OCI-LY1 (cell line): ENCODE measurements at regions not wholly inside any gene's neighbourhood (a gene's known extent, or its start where the extent isn't known, plus 50 kb on each side); places are given as distances from the start of the nearest gene placed in this dataset.

Experiments used
- H2AFZ ChIP-seq: fragments of 200-600 bp; sonication (generic), shearing (Covaris generic); 2 replicates; pipeline ENCODE4 v1.6.0; 2014; ENCODE audit warnings: antibody characterized with exemption, mild to moderate bottlenecking, low read length
- H3F3A ChIP-seq: fragments of 200-600 bp; sonication (generic), shearing (Covaris generic); 2 replicates; pipeline ENCODE4 v1.6.0; 2014; ENCODE audit warnings: mild to moderate bottlenecking, antibody characterized with exemption, low read length, moderate library complexity; ENCODE audit not compliant: insufficient read depth
- H3K27ac ChIP-seq: fragments of 200-600 bp; sonication (generic); 2 replicates; pipeline ENCODE4 v1.5.1; 2014; ENCODE audit warnings: low read length, mixed run types, mild to moderate bottlenecking, low read depth; ENCODE audit not compliant: poor library complexity, severe bottlenecking
- H3K27me3 ChIP-seq: fragments of 200-600 bp; sonication (generic); 2 replicates; pipeline ENCODE4 v1.6.0; 2014; ENCODE audit warnings: antibody characterized with exemption, mild to moderate bottlenecking, low read length, moderate library complexity; ENCODE audit not compliant: insufficient read depth
- H3K36me3 ChIP-seq: fragments of 200-600 bp; sonication (generic); 2 replicates; pipeline ENCODE4 v1.6.1; 2014; ENCODE audit warnings: mild to moderate bottlenecking, antibody characterized with exemption, low read length, moderate library complexity, mixed read lengths; ENCODE audit not compliant: insufficient read depth
- H3K4me1 ChIP-seq: fragments of 200-600 bp; sonication (generic); 2 replicates; pipeline ENCODE4 v1.5.1; 2014; ENCODE audit warnings: mild to moderate bottlenecking, low read length, moderate library complexity; ENCODE audit not compliant: insufficient read depth, severe bottlenecking
- H3K4me2 ChIP-seq: fragments of 200-600 bp; sonication (generic), shearing (Covaris generic); 2 replicates; pipeline ENCODE4 v1.6.1; 2014; ENCODE audit warnings: low read length
- H3K4me3 ChIP-seq: fragments of 200-600 bp; sonication (generic); 2 replicates; pipeline ENCODE4 v1.5.1; 2014; ENCODE audit warnings: low read length, low read depth, mild to moderate bottlenecking, mixed read lengths; ENCODE audit not compliant: poor library complexity, severe bottlenecking
- H3K79me2 ChIP-seq: fragments of 200-600 bp; shearing (Covaris generic); 2 replicates; pipeline ENCODE4 v1.6.1; 2016; ENCODE audit warnings: mixed run types, low read length, mixed read lengths; ENCODE audit not compliant: insufficient read depth
- H3K9ac ChIP-seq: fragments of 200-600 bp; sonication (generic), shearing (Covaris generic); 2 replicates; pipeline ENCODE4 v1.6.1; 2014; ENCODE audit warnings: mild to moderate bottlenecking, low read length, mixed read lengths
- H3K9me2 ChIP-seq: fragments of 200-600 bp; sonication (generic), shearing (Covaris generic); 2 replicates; pipeline ENCODE4 v1.6.1; 2014; ENCODE audit warnings: low read depth, mild to moderate bottlenecking, low read length, mixed read lengths
- H3K9me3 ChIP-seq: fragments of 200-600 bp; shearing (Covaris generic); 2 replicates; pipeline ENCODE4 v1.6.1; 2014; ENCODE audit warnings: low read length, mixed read lengths
- H4K20me1 ChIP-seq: fragments of 200-600 bp; sonication (generic), shearing (Covaris generic); 2 replicates; pipeline ENCODE4 v1.6.0; 2016; ENCODE audit warnings: mild to moderate bottlenecking, low read length; ENCODE audit not compliant: insufficient read depth
- CTCF ChIP-seq: fragments of 200-600 bp; sonication (generic), shearing (Covaris generic); IDR thresholded peaks from 2 replicates; pipeline ENCODE4 v1.5.1; 2017; ENCODE audit warnings: mild to moderate bottlenecking, antibody characterized with exemption, low read length, moderate library complexity, mixed read lengths
- EZH2 ChIP-seq: fragments of 200-600 bp; sonication (generic), shearing (Covaris generic); IDR thresholded peaks from 2 replicates; pipeline ENCODE4 v1.8.0; 2017; ENCODE audit warnings: borderline replicate concordance, mixed run types, mild to moderate bottlenecking, antibody characterized with exemption, low read length, moderate library complexity, mixed read lengths

- Histone ChIP-seq H3K36me3 (no peaks in the 10 kb centered on the region), H3K27ac (no peak overlapping the region), H3K9ac (no peak overlapping the region), H3K9me3 (no peaks in the 10 kb centered on the region), H3F3A (no peaks in the 10 kb centered on the region), H4K20me1 (no peaks in the 10 kb centered on the region), H3K4me3 (no peak overlapping the region), H2AFZ (no peak overlapping the region), H3K4me2 (no peak overlapping the region), H3K79me2 (no peaks in the 10 kb centered on the region), H3K4me1 (no peaks in the 10 kb centered on the region), H3K9me2 (no peaks in the 10 kb centered on the region), H3K27me3 (no peaks in the 10 kb centered on the region; the same call in 1 of the 2 replicates)
- TF ChIP-seq EZH2 (no peak), CTCF (no peak)
Measured at GRCh38 chr3:193825617-193826016, 232.6 kb downstream of the OPA1 start.

- H3K4me1 ChIP-seq: no peaks in the 10 kb centered on the region
- H3K9ac ChIP-seq: no peak overlapping the region
- no peak overlapping the region for H3K27ac ChIP-seq
- H3K27me3 ChIP-seq: no peaks in the 10 kb centered on the region
- H3K9me3 ChIP-seq: no peaks in the 10 kb centered on the region
- H3K4me3 ChIP-seq: no peak overlapping the region
- H3K36me3 ChIP-seq: no peaks in the 10 kb centered on the region
- H4K20me1 ChIP-seq: no peaks in the 10 kb centered on the region
- no peaks in the 10 kb centered on the region for H3K9me2 ChIP-seq
- H3F3A ChIP-seq: no peaks in the 10 kb centered on the region
- no peaks in the 10 kb centered on the region for H3K79me2 ChIP-seq
- no peak overlapping the region for H2AFZ ChIP-seq
- TF ChIP-seq CTCF: no peak
- TF ChIP-seq EZH2: no peak
- no peak overlapping the region for H3K4me2 ChIP-seq
Measured at GRCh38 chr3:193826159-193826795, 233.3 kb downstream of the OPA1 start.

GRCh38 chr3:193827040-193827669, 234.1 kb downstream of the OPA1 start:
- no peaks in the 10 kb centered on the region for H3K9me3 ChIP-seq
- no peaks in the 10 kb centered on the region for H3K79me2 ChIP-seq
- H2AFZ ChIP-seq: no peak overlapping the region
- H3F3A ChIP-seq: no peaks in the 10 kb centered on the region
- H3K4me2 ChIP-seq: no peak overlapping the region
- H3K36me3 ChIP-seq: no peaks in the 10 kb centered on the region
- H3K9ac ChIP-seq: no peak overlapping the region
- H3K27ac ChIP-seq: no peak overlapping the region
- H3K4me1 ChIP-seq: no peaks in the 10 kb centered on the region
- no peak for TF ChIP-seq EZH2
- no peak for TF ChIP-seq CTCF
- no peak overlapping the region for H3K4me3 ChIP-seq
- no peaks in the 10 kb centered on the region for H4K20me1 ChIP-seq
- H3K9me2 ChIP-seq: no peaks in the 10 kb centered on the region
- no peaks in the 10 kb centered on the region for H3K27me3 ChIP-seq
